ENCODE measurements at regions not wholly inside any gene's neighbourhood (a gene's known extent, or its start where the extent isn't known, plus 50 kb on each side); places are given as distances from the start of the nearest gene placed in this dataset.

GRCh38 chr11:23976426-23976825 is 520.4 kb upstream of the LUZP2 start:
- TF ChIP-seq CTCF (IDR thresholded peaks at IDR 0.05) (no peak), ZFX (IDR thresholded peaks at IDR 0.05; ENCODE audit: borderline replicate concordance) (no peak)
- H3K27ac ChIP-seq = no peak overlapping the region

GRCh38 chr11:23976841-23977271 is 520.0 kb upstream of the LUZP2 start:
- H3K27ac ChIP-seq = no peak overlapping the region
- TF ChIP-seq ZFX (IDR thresholded peaks at IDR 0.05; ENCODE audit: borderline replicate concordance) (no peak), CTCF (IDR thresholded peaks at IDR 0.05) (no peak)

- no peak for TF ChIP-seq CTCF (IDR thresholded peaks at IDR 0.05)
- no peak for TF ChIP-seq ZFX (IDR thresholded peaks at IDR 0.05; ENCODE audit: borderline replicate concordance)
- no peak overlapping the region for H3K27ac ChIP-seq
Observed at GRCh38 chr11:23988381-23989006, 508.4 kb upstream of the LUZP2 start.

GRCh38 chr11:23990346-23991164 is 506.3 kb upstream of the LUZP2 start:
- TF ChIP-seq ZFX (IDR thresholded peaks at IDR 0.05; ENCODE audit: borderline replicate concordance) (no peak), CTCF (IDR thresholded peaks at IDR 0.05) (no peak)
- no peak overlapping the region for H3K27ac ChIP-seq

- TF ChIP-seq ZFX (IDR thresholded peaks at IDR 0.05; ENCODE audit: borderline replicate concordance) (no peak), CTCF (IDR thresholded peaks at IDR 0.05) (no peak)
- H3K27ac ChIP-seq = no peak overlapping the region
Observed at GRCh38 chr11:23991165-23991539, 505.7 kb upstream of the LUZP2 start.

GRCh38 chr11:23995891-23996290 is 501.0 kb upstream of the LUZP2 start:
- TF ChIP-seq ZFX (IDR thresholded peaks at IDR 0.05; ENCODE audit: borderline replicate concordance) (no peak), CTCF (IDR thresholded peaks at IDR 0.05) (no peak)

GRCh38 chr11:23997356-23997755 is 499.5 kb upstream of the LUZP2 start:
- H3K27ac ChIP-seq = no peak overlapping the region
- no peak for TF ChIP-seq CTCF (IDR thresholded peaks at IDR 0.05)
- TF ChIP-seq ZFX (IDR thresholded peaks at IDR 0.05; ENCODE audit: borderline replicate concordance) = no peak

More at GRCh38 chr11:23995891-23996290, 501.0 kb upstream of the LUZP2 start:
- no peak overlapping the region for H3K27ac ChIP-seq
